HG03460 (cell line): ENCODE measurements at regions not wholly inside any gene's neighbourhood (a gene's known extent, or its start where the extent isn't known, plus 50 kb on each side); places are given as distances from the start of the nearest gene placed in this dataset.

Experiments used
- ATAC-seq: cut with Tn5 transposase; IDR thresholded peaks from one replicate; pipeline ENCODE4 v1.9.1; 2021; ENCODE audit not compliant: unreplicated experiment

GRCh38 chr5:3734632-3735031, 139.0 kb downstream of the IRX1 start:
- no peak for ATAC-seq

GRCh38 chr5:3736466-3736865, 140.8 kb downstream of the IRX1 start:
- no peak for ATAC-seq

GRCh38 chr5:3736926-3737325, 141.3 kb downstream of the IRX1 start:
- ATAC-seq, result no peak

GRCh38 chr5:3738919-3739318, 143.3 kb downstream of the IRX1 start:
- no peak for ATAC-seq

- no peak for ATAC-seq
These were observed 145.1 kb downstream of the IRX1 start for GRCh38 chr5:3740546-3741373.

- no peak for ATAC-seq
These were observed 145.7 kb downstream of the IRX1 start for GRCh38 chr5:3741374-3741770.

- no peak for ATAC-seq
These were observed 147.1 kb downstream of the IRX1 start for GRCh38 chr5:3742750-3743149.

GRCh38 chr5:3751846-3752245, 156.2 kb downstream of the IRX1 start:
- no peak for ATAC-seq

GRCh38 chr5:3778000-3778550, 182.4 kb downstream of the IRX1 start:
- ATAC-seq, result no peak

- ATAC-seq, result no peak
These were observed 183.3 kb downstream of the IRX1 start for GRCh38 chr5:3778945-3779344.

- ATAC-seq, result no peak
These were observed 184.6 kb downstream of the IRX1 start for GRCh38 chr5:3780278-3780677.

- ATAC-seq, result no peak
These were observed 185.3 kb downstream of the IRX1 start for GRCh38 chr5:3780907-3781306.

- no peak for ATAC-seq
These were observed 189.2 kb downstream of the IRX1 start for GRCh38 chr5:3784854-3785253.

- ATAC-seq, result no peak
These were observed 190.5 kb downstream of the IRX1 start for GRCh38 chr5:3786165-3786564.

- no peak for ATAC-seq
These were observed 191.3 kb downstream of the IRX1 start for GRCh38 chr5:3786891-3787430.

- no peak for ATAC-seq
These were observed 192.0 kb downstream of the IRX1 start for GRCh38 chr5:3787604-3788003.

GRCh38 chr5:3789519-3790193, 194.0 kb downstream of the IRX1 start:
- ATAC-seq, result no peak

GRCh38 chr5:3793162-3793561, 197.5 kb downstream of the IRX1 start:
- no peak for ATAC-seq

- no peak for ATAC-seq
These were observed 199.0 kb downstream of the IRX1 start for GRCh38 chr5:3794611-3795010.

- ATAC-seq, result no peak
These were observed 201.1 kb downstream of the IRX1 start for GRCh38 chr5:3796736-3797135.

GRCh38 chr5:3801967-3802366, 206.3 kb downstream of the IRX1 start:
- no peak for ATAC-seq

- ATAC-seq, result no peak
These were observed 213.8 kb downstream of the IRX1 start for GRCh38 chr5:3809455-3809854.
